Neuronal stem cell (in vitro differentiated cells): ENCODE measurements at regions not wholly inside any gene's neighbourhood (a gene's known extent, or its start where the extent isn't known, plus 50 kb on each side); places are given as distances from the start of the nearest gene placed in this dataset.

Source experiments
- DNase-seq: peaks from one replicate; pipeline ENCODE4 v3.0.0-alpha.2; 2013; ENCODE audit warnings: low spot score
- H2AFZ ChIP-seq: one replicate; pipeline ENCODE4 v1.6.1; 2013; ENCODE audit warnings: mild to moderate bottlenecking, low read length, inconsistent platforms
- H2AK5ac ChIP-seq: 2 replicates; pipeline ENCODE4 v1.6.1; 2013; ENCODE audit warnings: low read depth, mild to moderate bottlenecking, inconsistent platforms, low read length, moderate library complexity, mixed read lengths
- H2BK120ac ChIP-seq: 2 replicates; pipeline ENCODE4 v1.6.1; 2013; ENCODE audit warnings: low read depth, mild to moderate bottlenecking, inconsistent platforms, low read length, moderate library complexity, mixed read lengths
- H2BK12ac ChIP-seq: one replicate; pipeline ENCODE4 v1.6.1; 2013; ENCODE audit warnings: low read length, inconsistent platforms
- H2BK15ac ChIP-seq: 2 replicates; pipeline ENCODE4 v1.6.1; 2013; ENCODE audit warnings: mild to moderate bottlenecking, low read length, inconsistent platforms, mixed read lengths
- H2BK5ac ChIP-seq: one replicate; pipeline ENCODE4 v1.6.1; 2013; ENCODE audit warnings: inconsistent platforms, mild to moderate bottlenecking, low read length, moderate library complexity
- H3K14ac ChIP-seq: one replicate; pipeline ENCODE4 v1.6.1; 2013; ENCODE audit warnings: low read length, inconsistent platforms
- H3K18ac ChIP-seq: 2 replicates; pipeline ENCODE4 v1.6.1; 2013; ENCODE audit warnings: low read length, inconsistent platforms
- H3K23ac ChIP-seq: 2 replicates; pipeline ENCODE4 v1.6.1; 2013; ENCODE audit warnings: low read depth, mild to moderate bottlenecking, mixed read lengths, low read length, inconsistent platforms; ENCODE audit not compliant: poor library complexity
- H3K27ac ChIP-seq: replicated peaks from 3 replicates; pipeline ENCODE4 v1.5.1; 2013; ENCODE audit warnings: low read length, inconsistent platforms
- H3K27me3 ChIP-seq, 3 experiments: 2 replicates each; pipeline ENCODE4 v1.6.1; 2013; ENCODE audit warnings: low read length in 3 of 3, mild to moderate bottlenecking in 2 of 3, inconsistent platforms in 1 of 3, low read depth in 1 of 3, mixed read lengths in 1 of 3, moderate library complexity in 1 of 3; ENCODE audit not compliant: control insufficient read depth in 3 of 3, insufficient read depth in 3 of 3
- H3K36me3 ChIP-seq, 2 donors: replicated peaks in 1 of 2; 2 replicates each; pipeline ENCODE4 v1.6.1; 2013; ENCODE audit warnings: low read length in 2 of 2; ENCODE audit not compliant: control insufficient read depth in 2 of 2, insufficient read depth in 2 of 2
- H3K4ac ChIP-seq: 2 replicates; pipeline ENCODE4 v1.6.1; 2013; ENCODE audit warnings: inconsistent platforms, mild to moderate bottlenecking, low read length, moderate library complexity
- H3K4me1 ChIP-seq, 2 donors: 1 replicate in 1 of 2; 2 replicates in 1 of 2; pipeline ENCODE4 v1.6.1; 2013; ENCODE audit warnings: low read length in 2 of 2, low read depth in 1 of 2; ENCODE audit not compliant: control insufficient read depth in 2 of 2, insufficient read depth in 1 of 2
- H3K4me2 ChIP-seq: one replicate; pipeline ENCODE4 v1.6.1; 2013; ENCODE audit warnings: mild to moderate bottlenecking, low read length, inconsistent platforms; ENCODE audit not compliant: insufficient read depth, poor library complexity, severe bottlenecking
- H3K4me3 ChIP-seq, 2 donors: 2 replicates each; pipeline ENCODE4 v1.5.1; 2013; ENCODE audit warnings: low read length in 2 of 2, mild to moderate bottlenecking in 2 of 2, inconsistent platforms in 1 of 2, moderate library complexity in 1 of 2
- H3K79me1 ChIP-seq: one replicate; pipeline ENCODE4 v1.6.1; 2013; ENCODE audit warnings: low read depth, mild to moderate bottlenecking, inconsistent platforms, low read length, moderate library complexity
- H3K9ac ChIP-seq: one replicate; pipeline ENCODE4 v1.6.1; 2013; ENCODE audit warnings: mild to moderate bottlenecking, low read depth, low read length, inconsistent platforms; ENCODE audit not compliant: poor library complexity
- H3K9me3 ChIP-seq, 2 donors: replicated peaks in 1 of 2; 2 replicates each; pipeline versions ENCODE3 to v1.6.1; 2013; ENCODE audit warnings: low read length in 2 of 2, mild to moderate bottlenecking in 2 of 2, inconsistent platforms in 1 of 2, low read depth in 1 of 2, mixed read lengths in 1 of 2, moderate library complexity in 1 of 2; ENCODE audit not compliant: control insufficient read depth in 2 of 2, insufficient read depth in 1 of 2
- H4K8ac ChIP-seq: one replicate; pipeline ENCODE4 v1.6.1; 2013; ENCODE audit warnings: low read depth, mild to moderate bottlenecking, inconsistent platforms, low read length, moderate library complexity
- H4K91ac ChIP-seq: one replicate; pipeline ENCODE4 v1.6.1; 2013; ENCODE audit warnings: low read length, low read depth, mild to moderate bottlenecking, inconsistent platforms; ENCODE audit not compliant: poor library complexity
- WGBS, 2 donors: extraction: QIAGEN DNeasy Blood & Tissue Kit; methylation state at CpG; one replicate each; pipeline ENCODE4 v1.1.7; 2013; ENCODE audit warnings: missing lambda C conversion rate in 2 of 2, mixed read lengths in 1 of 2; ENCODE audit not compliant: insufficient read length in 2 of 2, insufficient replicate concordance in 1 of 2; ENCODE audit errors: extremely low coverage in 2 of 2; 5-methylcytosine and 5-hydroxymethylcytosine counted together

- no peak overlapping the region for H3K4ac ChIP-seq
Measured at GRCh38 chr21:34012640-34013039, 60.7 kb upstream of the MRPS6 start.

GRCh38 chr21:34011660-34012059 is 61.7 kb upstream of the MRPS6 start:
- H4K8ac ChIP-seq, result no peak overlapping the region
- H2AK5ac ChIP-seq, result no peak overlapping the region
- H3K9me3 ChIP-seq, result peaks cover 0 to 2% of the 10 kb centered on the region in 2 donors
- no peak overlapping the region for H3K27ac ChIP-seq
- H2BK5ac ChIP-seq, result no peak overlapping the region
- no peak overlapping the region for H3K4ac ChIP-seq
- H2BK12ac ChIP-seq, result no peak overlapping the region
- no peak overlapping the region for H3K18ac ChIP-seq
- no peak overlapping the region for H2BK15ac ChIP-seq
- H4K91ac ChIP-seq, result no peak overlapping the region
- H3K23ac ChIP-seq, result no peak overlapping the region
- no peak overlapping the region for H2AFZ ChIP-seq
- no peaks in the 10 kb centered on the region for H3K36me3 ChIP-seq
- WGBS, 2 donors, result no CpG with 5 or more reads among the region's 1 CpG
- DNase-seq, result no peak
- no peaks in the 10 kb centered on the region for H3K79me1 ChIP-seq
- H3K4me3 ChIP-seq, result no peak overlapping the region
- H3K4me2 ChIP-seq, result no peak overlapping the region
- H3K14ac ChIP-seq, result no peak overlapping the region
- H2BK120ac ChIP-seq, result no peak overlapping the region
- H3K27me3 ChIP-seq, result no peaks in the 10 kb centered on the region
- no peak overlapping the region for H3K9ac ChIP-seq
- H3K4me1 ChIP-seq, result no peaks in the 10 kb centered on the region

More at GRCh38 chr21:34012640-34013039, 60.7 kb upstream of the MRPS6 start:
- H2BK12ac ChIP-seq, result no peak overlapping the region
- no peak overlapping the region for H3K18ac ChIP-seq
- H3K14ac ChIP-seq, result no peak overlapping the region
- no peaks in the 10 kb centered on the region for H3K36me3 ChIP-seq
- H2AK5ac ChIP-seq, result no peak overlapping the region
- H3K23ac ChIP-seq, result no peak overlapping the region
- no peak overlapping the region for H4K8ac ChIP-seq
- no peaks in the 10 kb centered on the region for H3K79me1 ChIP-seq
- H2BK120ac ChIP-seq, result no peak overlapping the region
- H3K27me3 ChIP-seq, result no peaks in the 10 kb centered on the region
- no peak overlapping the region for H3K4me2 ChIP-seq
- no peak overlapping the region for H2BK15ac ChIP-seq
- no peak for DNase-seq
- H3K9ac ChIP-seq, result no peak overlapping the region
- no peak overlapping the region for H2BK5ac ChIP-seq
- peaks cover 2 to 4% of the 10 kb centered on the region in 2 donors for H3K9me3 ChIP-seq
- no peak overlapping the region for H3K4me3 ChIP-seq
- no peak overlapping the region for H2AFZ ChIP-seq
- H4K91ac ChIP-seq, result no peak overlapping the region
- WGBS, 2 donors, result no CpG with 5 or more reads among the region's 3 CpGs
- no peak overlapping the region for H3K27ac ChIP-seq
- H3K4me1 ChIP-seq, result no peaks in the 10 kb centered on the region

- Histone ChIP-seq H2AK5ac (no peak overlapping the region), H2BK120ac (no peak overlapping the region), H3K27ac (no peak overlapping the region), H2BK15ac (no peak overlapping the region), H3K4me2 (no peak overlapping the region), H3K9ac (no peak overlapping the region), H3K4me3 (no peak overlapping the region), H3K27me3 (no peaks in the 10 kb centered on the region), H3K36me3 (no peaks in the 10 kb centered on the region), H3K79me1 (no peaks in the 10 kb centered on the region), H3K18ac (no peak overlapping the region), H4K91ac (no peak overlapping the region), H2BK12ac (no peak overlapping the region), H2AFZ (no peak overlapping the region), H3K9me3 (no peaks in the 10 kb centered on the region), H3K4ac (no peak overlapping the region), H3K23ac (no peak overlapping the region), H2BK5ac (no peak overlapping the region), H3K4me1 (no peaks in the 10 kb centered on the region), H4K8ac (no peak overlapping the region), H3K14ac (no peak overlapping the region)
- no CpG with 5 or more reads among the region's 3 CpGs for WGBS, 2 donors
- DNase-seq, result no peak
Measured at GRCh38 chr21:34009193-34009592, 64.2 kb upstream of the MRPS6 start.

- H3K27me3 ChIP-seq, result no peaks in the 10 kb centered on the region
- no peak overlapping the region for H4K8ac ChIP-seq
- DNase-seq, result no peak
- H3K23ac ChIP-seq, result no peak overlapping the region
- no CpG with 5 or more reads among the region's 5 CpGs for WGBS, 2 donors
- no peaks in the 10 kb centered on the region for H3K79me1 ChIP-seq
- H3K18ac ChIP-seq, result no peak overlapping the region
- H2BK120ac ChIP-seq, result no peak overlapping the region
- no peak overlapping the region for H3K9ac ChIP-seq
- H3K4me1 ChIP-seq, result no peaks in the 10 kb centered on the region
- H3K9me3 ChIP-seq, result no peaks in the 10 kb centered on the region
- H2BK15ac ChIP-seq, result no peak overlapping the region
- no peak overlapping the region for H4K91ac ChIP-seq
- no peaks in the 10 kb centered on the region for H3K36me3 ChIP-seq
- no peak overlapping the region for H3K4me2 ChIP-seq
- H3K4me3 ChIP-seq, result no peak overlapping the region
- H3K27ac ChIP-seq, result no peak overlapping the region
- H2BK12ac ChIP-seq, result no peak overlapping the region
- H3K14ac ChIP-seq, result no peak overlapping the region
- no peak overlapping the region for H2BK5ac ChIP-seq
- no peak overlapping the region for H2AFZ ChIP-seq
- H3K4ac ChIP-seq, result no peak overlapping the region
- H2AK5ac ChIP-seq, result no peak overlapping the region
Measured at GRCh38 chr21:34008618-34009017, 64.8 kb upstream of the MRPS6 start.
